GM10266 (cell line): ENCODE measurements at regions not wholly inside any gene's neighbourhood (a gene's known extent, or its start where the extent isn't known, plus 50 kb on each side); places are given as distances from the start of the nearest gene placed in this dataset.

Experiments
- DNase-seq: peaks from one replicate; pipeline ENCODE4 v3.0.0; 2012; ENCODE audit errors: extremely low spot score
- TF ChIP-seq, protein P1 (sequence below): IDR thresholded peaks from 2 replicates; pipeline ENCODE4 v1.5.1; 2012; ENCODE audit warnings: mild to moderate bottlenecking, low read depth; ENCODE audit not compliant: control insufficient read depth, insufficient read depth; ENCODE audit errors: missing control alignments

DNA sequence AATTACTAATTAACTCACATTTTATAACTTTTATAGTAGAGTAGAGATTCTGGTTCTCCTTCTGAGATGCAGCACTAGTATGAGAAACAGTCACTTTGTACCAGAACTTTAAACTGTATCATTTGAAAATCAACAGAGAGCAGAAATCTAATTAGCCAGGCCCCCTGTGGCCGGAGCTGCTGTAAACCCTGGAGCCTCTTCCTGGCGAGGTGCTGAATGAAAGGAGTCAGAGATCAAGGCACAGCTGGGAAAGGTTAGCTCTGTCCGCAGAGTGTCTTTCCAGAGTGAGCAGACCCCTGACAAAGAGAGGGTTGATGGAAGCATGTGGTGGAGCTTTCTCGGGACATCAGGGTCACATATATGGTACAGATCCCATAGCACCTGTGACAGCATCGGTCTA, 703.8 kb downstream of the RFPL4B start:
- TF ChIP-seq, protein P1, sequence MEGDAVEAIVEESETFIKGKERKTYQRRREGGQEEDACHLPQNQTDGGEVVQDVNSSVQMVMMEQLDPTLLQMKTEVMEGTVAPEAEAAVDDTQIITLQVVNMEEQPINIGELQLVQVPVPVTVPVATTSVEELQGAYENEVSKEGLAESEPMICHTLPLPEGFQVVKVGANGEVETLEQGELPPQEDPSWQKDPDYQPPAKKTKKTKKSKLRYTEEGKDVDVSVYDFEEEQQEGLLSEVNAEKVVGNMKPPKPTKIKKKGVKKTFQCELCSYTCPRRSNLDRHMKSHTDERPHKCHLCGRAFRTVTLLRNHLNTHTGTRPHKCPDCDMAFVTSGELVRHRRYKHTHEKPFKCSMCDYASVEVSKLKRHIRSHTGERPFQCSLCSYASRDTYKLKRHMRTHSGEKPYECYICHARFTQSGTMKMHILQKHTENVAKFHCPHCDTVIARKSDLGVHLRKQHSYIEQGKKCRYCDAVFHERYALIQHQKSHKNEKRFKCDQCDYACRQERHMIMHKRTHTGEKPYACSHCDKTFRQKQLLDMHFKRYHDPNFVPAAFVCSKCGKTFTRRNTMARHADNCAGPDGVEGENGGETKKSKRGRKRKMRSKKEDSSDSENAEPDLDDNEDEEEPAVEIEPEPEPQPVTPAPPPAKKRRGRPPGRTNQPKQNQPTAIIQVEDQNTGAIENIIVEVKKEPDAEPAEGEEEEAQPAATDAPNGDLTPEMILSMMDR = no peak
- no peak for DNase-seq

DNA sequence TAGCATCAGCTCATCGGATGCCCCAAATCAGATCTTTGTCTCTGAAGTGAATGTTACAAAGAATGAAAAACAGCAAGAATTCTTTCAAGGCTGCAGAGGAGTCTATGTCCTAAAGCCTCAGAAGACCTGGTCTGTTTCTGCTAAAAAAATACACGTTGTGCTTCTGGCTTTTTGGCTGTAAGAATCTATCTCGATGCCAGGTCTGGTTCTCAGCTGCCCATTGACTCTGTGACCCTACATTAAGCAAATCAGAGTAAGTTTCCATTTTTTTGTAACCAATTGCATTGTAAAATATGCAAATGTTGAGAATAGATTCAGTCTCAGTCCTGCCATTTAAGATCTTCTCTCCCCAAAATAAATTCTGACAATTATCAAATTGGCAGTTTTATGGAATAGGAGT, 705.4 kb downstream of the RFPL4B start:
- TF ChIP-seq, protein P1 = no peak
- DNase-seq = no peak

DNA sequence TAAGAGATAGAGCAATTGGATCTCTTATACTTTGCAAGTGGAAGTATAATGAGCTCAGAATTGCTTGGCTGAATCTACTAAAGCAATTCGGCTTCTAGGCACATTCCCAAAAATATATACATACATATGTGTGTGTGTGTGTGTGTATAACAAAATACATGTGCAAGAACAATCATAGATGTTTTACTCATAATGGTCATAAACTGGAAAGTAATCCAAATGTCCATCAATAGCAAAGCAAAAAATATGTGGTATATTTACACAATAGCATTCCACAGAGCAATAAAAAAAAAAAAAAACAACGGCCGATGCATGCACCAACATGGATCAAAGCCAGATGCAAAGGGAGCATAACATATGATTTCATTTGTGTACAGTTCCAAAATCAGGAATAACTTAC, 707.9 kb downstream of the RFPL4B start:
- DNase-seq = no peak

DNA sequence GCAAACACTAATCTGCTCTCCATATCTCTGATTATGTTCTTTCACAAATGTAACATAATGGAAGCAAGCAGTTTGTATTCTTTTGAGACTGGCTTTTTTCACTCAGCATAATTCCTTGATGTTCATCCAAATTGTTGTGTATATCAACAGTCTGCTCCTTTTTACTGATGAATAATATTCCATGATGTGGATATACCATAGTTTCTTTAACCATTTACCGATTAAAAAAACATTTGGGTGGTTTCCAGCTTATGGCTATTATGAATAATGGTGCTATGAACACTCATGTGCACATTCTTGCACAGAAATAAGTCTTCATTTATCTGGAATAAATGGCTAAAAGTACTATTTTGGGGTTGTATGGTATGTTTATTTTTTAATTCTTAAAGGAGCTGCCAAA, 708.9 kb downstream of the RFPL4B start:
- TF ChIP-seq, protein P1 = no peak
- no peak for DNase-seq

More for the DNA sequence above, 707.9 kb downstream of the RFPL4B start:
- TF ChIP-seq, protein P1 = no peak

DNA sequence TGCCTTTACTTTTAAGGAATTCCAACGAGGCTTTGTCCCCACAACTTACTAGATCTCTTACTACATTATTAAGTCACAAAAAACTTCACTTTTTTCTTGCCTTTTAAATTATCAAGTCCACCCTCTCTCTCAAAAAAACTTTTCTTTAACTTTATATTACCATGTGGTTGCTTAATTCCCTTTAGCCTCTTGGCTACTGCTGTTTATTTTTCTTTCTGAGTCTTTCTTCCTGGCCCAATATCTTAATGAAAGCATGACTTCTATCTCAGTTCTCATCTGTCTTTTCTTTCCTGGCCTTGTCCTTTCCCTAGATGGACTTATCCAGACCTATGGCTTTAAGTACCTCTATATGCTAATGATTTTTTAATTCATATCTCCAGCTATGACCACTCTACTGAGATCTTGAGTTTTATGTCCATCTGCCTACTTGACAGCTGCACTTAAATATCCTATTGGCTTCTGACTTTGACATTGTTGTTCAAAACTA, 710.5 kb downstream of the RFPL4B start:
- DNase-seq = no peak
- TF ChIP-seq, protein P1 = no peak

DNA sequence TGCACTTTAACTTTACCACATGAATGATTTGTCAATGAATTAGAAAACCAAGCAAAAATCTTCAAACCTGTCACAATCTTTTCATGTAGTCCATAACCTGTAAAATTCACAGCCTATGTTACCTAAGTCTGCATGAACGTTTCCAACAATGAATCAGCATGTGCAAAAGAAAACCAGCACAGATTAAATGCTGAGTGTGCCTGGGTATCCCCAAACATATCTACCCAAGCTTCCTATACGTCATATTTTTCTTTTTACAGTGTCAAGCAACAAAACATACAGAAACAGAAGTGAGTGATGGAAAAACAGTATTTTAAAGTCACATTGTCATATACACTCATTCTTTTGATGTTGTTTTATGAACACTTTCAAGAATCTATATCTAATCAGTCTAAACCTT, 713.5 kb downstream of the RFPL4B start:
- TF ChIP-seq, protein P1 = no peak
- no peak for DNase-seq

DNA sequence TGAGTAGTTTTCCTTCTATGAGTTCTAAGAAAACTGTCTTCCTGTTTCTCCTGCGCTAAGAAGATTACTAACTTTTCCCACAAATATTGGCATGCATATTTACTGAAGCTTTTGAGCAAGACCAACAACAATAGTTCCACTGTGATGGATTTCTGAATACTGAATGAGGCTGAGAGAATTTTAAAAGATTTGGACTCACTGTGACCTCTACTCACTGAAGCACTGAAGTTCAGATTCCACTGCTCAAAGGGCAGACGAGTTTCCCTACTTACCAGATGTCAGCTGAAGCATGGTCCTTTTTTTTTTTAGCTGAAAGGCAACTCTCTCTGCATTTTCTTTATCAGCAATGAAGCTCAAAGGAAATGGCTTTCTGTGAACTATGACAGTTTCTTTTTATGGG, 718.5 kb downstream of the RFPL4B start:
- TF ChIP-seq, protein P1 = no peak
- no peak for DNase-seq
